K562 (cell line): ENCODE measurements at regions not wholly inside any gene's neighbourhood (a gene's known extent, or its start where the extent isn't known, plus 50 kb on each side); places are given as distances from the start of the nearest gene placed in this dataset.
A peak's percentile ranks its signal among the peaks of the same experiment; 100 is the strongest.

Source experiments
- ATAC-seq: fragments of 200-7000 bp; cut with Tn5 transposase; 3 replicates; pipeline ENCODE4 v1.9.1; 2020; ENCODE audit warnings: moderate library complexity
- BruUV-seq: library from RNA; stranded (reverse); fragments of 400-500 nt; replicated peaks from 2 replicates; lab custom pipeline; 2021; lab: Mats Ljungman, UMichigan
- CTCF ChIA-PET: fragments of 300-600 bp; formaldehyde crosslinking; extraction: SDS; loops from one replicate; lab custom pipeline; 2021; ENCODE audit warnings: low intra/inter-chr PET ratio; lab: Yijun Ruan, JAX
- POLR2A ChIA-PET: fragments of 300-600, 350-650 bp; sonication (Branson Sonifier 250); formaldehyde crosslinking; extraction: SDS; loops from one replicate; lab custom pipeline; 2021; ENCODE audit warnings: antibody characterized with exemption, inconsistent platforms; lab: Yijun Ruan, JAX
- DNase-seq, 4 experiments: peaks; one replicate each; pipeline versions ENCODE4 v3.0.0 to v3.0.0-alpha.2; 2011 to 2018; ENCODE audit warnings: low spot score in 3 of 4, mixed read lengths in 3 of 4; ENCODE audit errors: extremely low read depth in 1 of 4
- FAIRE-seq: peaks from 2 replicates; lab custom pipeline; 2011; peaks lifted over from hg19 to GRCh38; lab: Jason Lieb, UNC
- H2AFZ ChIP-seq: 2 replicates; pipeline ENCODE4 v1.6.0; 2011; ENCODE audit warnings: low read depth, low read length, control low read depth, inconsistent platforms
- H3K27ac ChIP-seq: fragments of 200-600 bp; 3 replicates; pipeline ENCODE4 v1.8.0; 2011; ENCODE audit warnings: low read depth, mild to moderate bottlenecking, control low read depth, inconsistent platforms, low read length, moderate library complexity, mixed read lengths; ENCODE audit errors: extremely low read depth
- H3K27me3 ChIP-seq, 2 experiments: fragments of 300-600 bp in 1 of 2; 2 replicates in 1 of 2; 3 replicates in 1 of 2; pipeline versions ENCODE4 v1.6.0 to v1.8.0; 2011; ENCODE audit warnings: inconsistent platforms in 2 of 2, low read length in 2 of 2, mild to moderate bottlenecking in 1 of 2, mixed read lengths in 1 of 2, moderate library complexity in 1 of 2; ENCODE audit not compliant: control insufficient read depth in 2 of 2, insufficient read depth in 2 of 2
- H3K36me3 ChIP-seq: fragments of 300-600 bp; 3 replicates; pipeline ENCODE4 v1.8.0; 2011; ENCODE audit warnings: mild to moderate bottlenecking, low read length, inconsistent platforms; ENCODE audit not compliant: control insufficient read depth, insufficient read depth
- H3K4me1 ChIP-seq, 2 experiments: fragments of 200-600 bp in 1 of 2; replicated peaks in 1 of 2; 2 replicates in 1 of 2; 3 replicates in 1 of 2; pipeline versions ENCODE4 v1.5.1 to v1.8.0; 2011; ENCODE audit warnings: inconsistent platforms in 2 of 2, low read length in 2 of 2, mild to moderate bottlenecking in 1 of 2, mixed read lengths in 1 of 2, moderate library complexity in 1 of 2; ENCODE audit not compliant: control insufficient read depth in 2 of 2, insufficient read depth in 2 of 2
- H3K4me2 ChIP-seq: 2 replicates; pipeline ENCODE4 v1.6.1; 2011; ENCODE audit warnings: low read length, control low read depth, inconsistent platforms, mixed read lengths; ENCODE audit not compliant: insufficient read depth
- H3K4me3 ChIP-seq: fragments of 200-600 bp; sonication (generic), shearing (Covaris generic); 2 replicates; pipeline ENCODE4 v1.5.1; 2016; ENCODE audit warnings: control low read depth, inconsistent platforms
- H3K79me2 ChIP-seq: fragments of 200-600 bp; 3 replicates; pipeline ENCODE4 v1.8.0; 2011; ENCODE audit warnings: low read length, inconsistent platforms; ENCODE audit not compliant: control insufficient read depth, insufficient read depth
- H3K9ac ChIP-seq, 2 experiments: 2 replicates each; pipeline versions ENCODE4 v1.6.0 to v1.6.1; 2011; ENCODE audit warnings: low read depth in 2 of 2, low read length in 2 of 2, control low read depth in 1 of 2, inconsistent platforms in 1 of 2, mild to moderate bottlenecking in 1 of 2, mixed read lengths in 1 of 2; ENCODE audit not compliant: insufficient read depth in 1 of 2
- H3K9me1 ChIP-seq: one replicate; pipeline ENCODE4 v1.6.0; 2011; ENCODE audit warnings: inconsistent platforms, mild to moderate bottlenecking, low read length, moderate library complexity; ENCODE audit not compliant: control insufficient read depth, insufficient read depth
- H3K9me3 ChIP-seq: replicated peaks from 2 replicates; pipeline ENCODE4 v1.5.1; 2011; ENCODE audit warnings: low read depth, low read length, inconsistent platforms; ENCODE audit not compliant: control insufficient read depth, insufficient read depth
- H4K20me1 ChIP-seq: replicated peaks from 2 replicates; pipeline ENCODE4 v1.6.1; 2011; ENCODE audit warnings: low read length, inconsistent platforms, mixed read lengths; ENCODE audit not compliant: control insufficient read depth, insufficient read depth
- ATF7 ChIP-seq: fragments of 450-650 bp; IDR thresholded peaks from 2 replicates; pipeline ENCODE4 v1.7.1; 2014; ENCODE audit warnings: mild to moderate bottlenecking, moderate library complexity
- CHD1 ChIP-seq: fragments of 200-600 bp; sonication (generic); IDR thresholded peaks from one replicate; pipeline ENCODE4 v1.6.1; 2012; ENCODE audit warnings: mild to moderate bottlenecking, moderate library complexity, low read length, inconsistent platforms
- CTCFL ChIP-seq: IDR thresholded peaks from 2 replicates; pipeline ENCODE4 v1.6.1; 2011; ENCODE audit warnings: borderline replicate concordance, low read depth, mild to moderate bottlenecking, moderate library complexity, low read length; ENCODE audit not compliant: insufficient read depth, poor library complexity, severe bottlenecking
- FOXK1 ChIP-seq: sonication (generic); formaldehyde crosslinking; IDR thresholded peaks from 2 replicates; pipeline ENCODE4 v1.8.0; 2022; ENCODE audit warnings: missing genetic modification reagents, mild to moderate bottlenecking, borderline replicate concordance
- HMGN3 ChIP-seq: IDR thresholded peaks from 2 replicates; pipeline ENCODE4 v1.6.1; 2011; ENCODE audit warnings: borderline replicate concordance, low read depth, mild to moderate bottlenecking, mixed read lengths, low read length; ENCODE audit not compliant: insufficient read length; ENCODE audit errors: extremely low read depth
- LCOR ChIP-seq: sonication (generic); formaldehyde crosslinking; IDR thresholded peaks from 2 replicates; pipeline ENCODE4 v1.8.0; 2022; ENCODE audit warnings: mild to moderate bottlenecking, missing genetic modification reagents
- NKRF ChIP-seq: fragments of 450-650 bp; IDR thresholded peaks from 2 replicates; pipeline ENCODE4 v1.6.1; 2016; ENCODE audit warnings: borderline replicate concordance
- RBM22 ChIP-seq: fragments of 200-400 bp; formaldehyde crosslinking; IDR thresholded peaks from 2 replicates; pipeline ENCODE4 v1.6.1; 2018; ENCODE audit warnings: low read length, low read depth; ENCODE audit not compliant: poor library complexity, severe bottlenecking
- TAL1 ChIP-seq: fragments of 450-650 bp; IDR thresholded peaks from 2 replicates; pipeline ENCODE4 v1.6.1; 2016; ENCODE audit warnings: mild to moderate bottlenecking
- TFE3 ChIP-seq: fragments of 450-650 bp; formaldehyde crosslinking; IDR thresholded peaks from 2 replicates; pipeline ENCODE4 v1.4.0; 2020; ENCODE audit warnings: mild to moderate bottlenecking, mixed read lengths
- ZBTB1 ChIP-seq: sonication (generic); formaldehyde crosslinking; IDR thresholded peaks from 2 replicates; pipeline ENCODE4 v1.8.1; 2023; ENCODE audit warnings: missing genetic modification reagents, low read depth, mild to moderate bottlenecking, borderline replicate concordance
- ZNF239 ChIP-seq: fragments of 250-450 bp; sonication (Bioruptor Pico); IDR thresholded peaks from 2 replicates; pipeline ENCODE4 v1.4.0; 2020; ENCODE audit warnings: mild to moderate bottlenecking
- ZSCAN29 ChIP-seq: fragments of 450-650 bp; IDR thresholded peaks from 2 replicates; pipeline ENCODE4 v1.6.1; 2017
- WGBS: fragments of 100-300 bp; shearing (Covaris generic); methylation state at CpG from one replicate; pipeline ENCODE4 v1.1.6; 2016; ENCODE audit warnings: low coverage, mixed read lengths; ENCODE audit not compliant: insufficient coverage; ENCODE audit errors: missing lambda C conversion rate; 5-methylcytosine and 5-hydroxymethylcytosine counted together
- in situ Hi-C: fragments of 300-500 bp; cut with MboI; formaldehyde crosslinking; loops from 4 replicates; pipeline ENCODE4 v1.15.0; 2018; ENCODE audit warnings: inconsistent platforms, mixed read lengths
- intact Hi-C: fragments of 100-400 bp; cut with micrococcal nuclease; formaldehyde crosslinking; loops from 2 replicates; pipeline ENCODE4 v1.14.2; 2022

- peak; percentile 65 for ATAC-seq
- Histone ChIP-seq H3K9me3 (no peaks in the 10 kb centered on the region), H3K27ac (peak overlapping the region; percentile 83), H3K36me3 (peaks cover 38% of the 10 kb centered on the region), H3K4me2 (peak overlapping the region; percentile 93), H3K27me3 (no peaks in the 10 kb centered on the region), H3K4me3 (peak overlapping the region; percentile 84), H4K20me1 (peaks cover 17% of the 10 kb centered on the region), H3K9ac (peak overlapping the region; percentile 88 to 94), H3K79me2 (peaks cover 30% of the 10 kb centered on the region), H3K9me1 (peaks cover 10% of the 10 kb centered on the region), H3K4me1 (peaks cover 20 to 22% of the 10 kb centered on the region in 2 experiments), H2AFZ (peak overlapping the region; percentile 95; the same call in 1 of the 2 replicates)
- WGBS, result 0% methylated on average over 21 of the region's 28 CpGs
- BruUV-seq, result no TSS peak
- intact Hi-C loops (loop anchor here (10.0 kb wide), 1 partner anchor 199 kb away; no protein-coding TSS in a partner anchor), in situ Hi-C loops (no loop called here)
- peak in 3 of 4 experiments; percentile 67 to 81 (median 77) for DNase-seq
- POLR2A ChIA-PET, result interaction anchor here (1.0 to 2.8 kb wide), 5 partner anchors 13 to 226 kb away, joined by 3 to 14 read pairs (median 6); no protein-coding TSS in a partner anchor
- FAIRE-seq, result no peak
- CTCF ChIA-PET, result interaction anchor here (0.7 to 2.4 kb wide), 3 partner anchors 13 to 959 kb away, joined by 3 to 9 read pairs (median 3); no protein-coding TSS in a partner anchor
- TF ChIP-seq LCOR (CRISPR knock-in tag) (0 out of 2 replicates have a peak, but pooled peaks have one; percentile 29), CHD1 (peak; percentile 37), NKRF (peak; percentile 61), ZBTB1 (CRISPR knock-in tag) (0 out of 2 replicates have a peak, but pooled peaks have one; percentile 44), TAL1 (0 out of 2 replicates have a peak, but pooled peaks have one; percentile 14), ZNF239 (CRISPR knock-in tag) (no peak), CTCFL (peak; percentile 18), ZSCAN29 (peak; percentile 46; the same call in 1 of the 2 replicates), HMGN3 (no peak), RBM22 (no peak), TFE3 (CRISPR knock-in tag) (no peak), FOXK1 (CRISPR knock-in tag) (0 out of 2 replicates have a peak, but pooled peaks have one; percentile 28), ATF7 (no peak)
These were observed 126.4 kb upstream of the ZNF746 start for GRCh38 chr7:149624006-149624405.
